A673 (cell line): ENCODE measurements at regions not wholly inside any gene's neighbourhood (a gene's known extent, or its start where the extent isn't known, plus 50 kb on each side); places are given as distances from the start of the nearest gene placed in this dataset.

Experiments used
- EZH2 ChIP-seq: fragments of 200-600 bp; sonication (generic); IDR thresholded peaks from 2 replicates; pipeline ENCODE4 v1.6.1; 2017; ENCODE audit warnings: borderline replicate concordance, low read depth, mild to moderate bottlenecking, mixed read lengths, antibody characterized with exemption, low read length; ENCODE audit not compliant: poor library complexity, severe bottlenecking
- TF ChIP-seq, protein P1 (sequence below): fragments of 300-800, 200-600 bp; sonication (generic); conservative IDR thresholded peaks from 2 replicates; pipeline ENCODE4 v1.5.1; 2017; ENCODE audit warnings: low read depth, mild to moderate bottlenecking, antibody characterized with exemption, low read length, moderate library complexity, mixed read lengths

DNA sequence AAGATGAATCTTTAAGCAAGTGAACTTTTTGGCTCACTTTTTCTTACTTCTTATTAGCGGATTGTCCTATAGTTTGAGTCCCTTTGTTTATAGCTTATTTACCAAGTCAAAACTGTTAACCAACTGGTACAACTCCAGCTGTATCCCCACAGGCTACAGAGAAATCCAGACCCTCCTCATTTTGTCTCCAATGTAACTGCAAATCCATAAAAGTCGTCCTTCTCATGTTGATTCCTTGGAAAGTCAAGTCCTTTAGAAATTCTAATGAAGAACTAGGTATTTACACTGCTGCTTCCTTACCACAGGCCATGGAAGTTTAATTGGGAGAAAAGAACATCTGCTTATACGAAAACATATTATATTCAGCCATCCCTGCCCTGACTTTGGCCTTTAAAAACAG, 729.1 kb upstream of the NRSN1 start:
- TF ChIP-seq, protein P1, sequence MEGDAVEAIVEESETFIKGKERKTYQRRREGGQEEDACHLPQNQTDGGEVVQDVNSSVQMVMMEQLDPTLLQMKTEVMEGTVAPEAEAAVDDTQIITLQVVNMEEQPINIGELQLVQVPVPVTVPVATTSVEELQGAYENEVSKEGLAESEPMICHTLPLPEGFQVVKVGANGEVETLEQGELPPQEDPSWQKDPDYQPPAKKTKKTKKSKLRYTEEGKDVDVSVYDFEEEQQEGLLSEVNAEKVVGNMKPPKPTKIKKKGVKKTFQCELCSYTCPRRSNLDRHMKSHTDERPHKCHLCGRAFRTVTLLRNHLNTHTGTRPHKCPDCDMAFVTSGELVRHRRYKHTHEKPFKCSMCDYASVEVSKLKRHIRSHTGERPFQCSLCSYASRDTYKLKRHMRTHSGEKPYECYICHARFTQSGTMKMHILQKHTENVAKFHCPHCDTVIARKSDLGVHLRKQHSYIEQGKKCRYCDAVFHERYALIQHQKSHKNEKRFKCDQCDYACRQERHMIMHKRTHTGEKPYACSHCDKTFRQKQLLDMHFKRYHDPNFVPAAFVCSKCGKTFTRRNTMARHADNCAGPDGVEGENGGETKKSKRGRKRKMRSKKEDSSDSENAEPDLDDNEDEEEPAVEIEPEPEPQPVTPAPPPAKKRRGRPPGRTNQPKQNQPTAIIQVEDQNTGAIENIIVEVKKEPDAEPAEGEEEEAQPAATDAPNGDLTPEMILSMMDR: no peak
- TF ChIP-seq EZH2: no peak
